Mammary epithelial cell (primary cell): ENCODE measurements at regions not wholly inside any gene's neighbourhood (a gene's known extent, or its start where the extent isn't known, plus 50 kb on each side); places are given as distances from the start of the nearest gene placed in this dataset.

Source experiments
- CTCF ChIP-seq, 2 donors: IDR thresholded peaks in 1 of 2; conservative IDR thresholded peaks in 1 of 2; 2 replicates each; pipeline ENCODE4 v1.5.1; 2011 to 2012; ENCODE audit warnings: inconsistent platforms in 2 of 2, low read length in 2 of 2, mild to moderate bottlenecking in 2 of 2, control low read depth in 1 of 2, low read depth in 1 of 2; ENCODE audit not compliant: insufficient read depth in 1 of 2; ENCODE audit errors: extremely low read depth in 1 of 2
- EZH2 ChIP-seq: IDR thresholded peaks from 2 replicates; pipeline ENCODE4 v1.6.1; 2012; ENCODE audit warnings: low read length, inconsistent platforms, borderline replicate concordance

- TF ChIP-seq CTCF (conservative IDR thresholded peaks at IDR 0.05 in 1 of 2, IDR thresholded peaks at IDR 0.05 in 1 of 2; ENCODE audit: extremely low read depth in 1 of 2, insufficient read depth in 1 of 2, low read depth in 1 of 2, low read length in 2 of 2) (no peak), EZH2 (no peak)
These were observed 156.9 kb upstream of the C1orf174 start for GRCh38 chr1:4056989-4057388.
